ENCODE measurements at regions not wholly inside any gene's neighbourhood (a gene's known extent, or its start where the extent isn't known, plus 50 kb on each side); places are given as distances from the start of the nearest gene placed in this dataset.

- H3K36me3 Mint-ChIP-seq (ENCODE audit: low read depth): no peaks in the 10 kb centered on the region
- peaks cover 21% of the 10 kb centered on the region for H3K27me3 Mint-ChIP-seq
- peaks cover 15% of the 10 kb centered on the region for H3K9me3 Mint-ChIP-seq
- H3K4me3 Mint-ChIP-seq: no peak overlapping the region
- H3K4me1 Mint-ChIP-seq (ENCODE audit: low read depth): peaks cover 15% of the 10 kb centered on the region
- no peak overlapping the region for H3K27ac Mint-ChIP-seq
Observed at GRCh38 chr5:124524552-124525232, 221.7 kb downstream of the ZNF608 start.

- no peak overlapping the region for H3K4me3 Mint-ChIP-seq
- peaks cover 20% of the 10 kb centered on the region for H3K4me1 Mint-ChIP-seq (ENCODE audit: low read depth)
- H3K36me3 Mint-ChIP-seq (ENCODE audit: low read depth): no peaks in the 10 kb centered on the region
- H3K27ac Mint-ChIP-seq: no peak overlapping the region
- H3K27me3 Mint-ChIP-seq: peaks cover 21% of the 10 kb centered on the region
- H3K9me3 Mint-ChIP-seq: peaks cover 15% of the 10 kb centered on the region
Observed at GRCh38 chr5:124523897-124524296, 222.5 kb downstream of the ZNF608 start.

- Mint-ChIP-seq H3K27ac (no peak overlapping the region), H3K27me3 (peaks cover 19% of the 10 kb centered on the region), H3K36me3 (ENCODE audit: low read depth) (no peaks in the 10 kb centered on the region)
Observed at GRCh38 chr5:124522992-124523391, 223.4 kb downstream of the ZNF608 start.

GRCh38 chr5:124521461-124522230 is 224.8 kb downstream of the ZNF608 start:
- Mint-ChIP-seq H3K4me3 (no peak overlapping the region), H3K27me3 (peaks cover 14% of the 10 kb centered on the region), H3K4me1 (ENCODE audit: low read depth) (peaks cover 9% of the 10 kb centered on the region), H3K9me3 (peaks cover 6% of the 10 kb centered on the region), H3K27ac (no peak overlapping the region), H3K36me3 (ENCODE audit: low read depth) (no peaks in the 10 kb centered on the region)

More at GRCh38 chr5:124522992-124523391, 223.4 kb downstream of the ZNF608 start:
- Mint-ChIP-seq H3K4me1 (ENCODE audit: low read depth) (peaks cover 17% of the 10 kb centered on the region), H3K9me3 (peaks cover 11% of the 10 kb centered on the region), H3K4me3 (no peak overlapping the region)

GRCh38 chr5:124519396-124519795 is 227.0 kb downstream of the ZNF608 start:
- Mint-ChIP-seq H3K27me3 (peaks cover 9% of the 10 kb centered on the region), H3K4me1 (ENCODE audit: low read depth) (peaks cover 9% of the 10 kb centered on the region), H3K9me3 (no peaks in the 10 kb centered on the region), H3K27ac (no peak overlapping the region), H3K36me3 (ENCODE audit: low read depth) (no peaks in the 10 kb centered on the region), H3K4me3 (no peak overlapping the region)

- H3K9me3 Mint-ChIP-seq: no peaks in the 10 kb centered on the region
- peaks cover 9% of the 10 kb centered on the region for H3K4me1 Mint-ChIP-seq (ENCODE audit: low read depth)
- H3K27me3 Mint-ChIP-seq: peaks cover 7% of the 10 kb centered on the region
- H3K27ac Mint-ChIP-seq: no peak overlapping the region
- no peaks in the 10 kb centered on the region for H3K36me3 Mint-ChIP-seq (ENCODE audit: low read depth)
- H3K4me3 Mint-ChIP-seq: no peak overlapping the region
Observed at GRCh38 chr5:124516567-124516966, 229.9 kb downstream of the ZNF608 start.

GRCh38 chr5:124515497-124516245 is 230.8 kb downstream of the ZNF608 start:
- Mint-ChIP-seq H3K27ac (no peak overlapping the region), H3K4me3 (no peak overlapping the region), H3K9me3 (no peaks in the 10 kb centered on the region), H3K4me1 (ENCODE audit: low read depth) (peaks cover 9% of the 10 kb centered on the region), H3K36me3 (ENCODE audit: low read depth) (no peaks in the 10 kb centered on the region), H3K27me3 (peaks cover 12% of the 10 kb centered on the region)

GRCh38 chr5:124514956-124515355 is 231.5 kb downstream of the ZNF608 start:
- no peaks in the 10 kb centered on the region for H3K36me3 Mint-ChIP-seq (ENCODE audit: low read depth)
- H3K4me3 Mint-ChIP-seq: no peak overlapping the region
- H3K27ac Mint-ChIP-seq: no peak overlapping the region
- no peaks in the 10 kb centered on the region for H3K9me3 Mint-ChIP-seq
- peaks cover 12% of the 10 kb centered on the region for H3K27me3 Mint-ChIP-seq
- peaks cover 7% of the 10 kb centered on the region for H3K4me1 Mint-ChIP-seq (ENCODE audit: low read depth)

GRCh38 chr5:124512952-124513632 is 233.3 kb downstream of the ZNF608 start:
- no peaks in the 10 kb centered on the region for H3K36me3 Mint-ChIP-seq (ENCODE audit: low read depth)
- H3K4me3 Mint-ChIP-seq: no peak overlapping the region
- H3K4me1 Mint-ChIP-seq (ENCODE audit: low read depth): no peaks in the 10 kb centered on the region
- H3K27me3 Mint-ChIP-seq: peaks cover 9% of the 10 kb centered on the region
- H3K9me3 Mint-ChIP-seq: no peaks in the 10 kb centered on the region
- no peak overlapping the region for H3K27ac Mint-ChIP-seq

- Mint-ChIP-seq H3K4me3 (no peak overlapping the region), H3K36me3 (ENCODE audit: low read depth) (no peaks in the 10 kb centered on the region), H3K27me3 (peaks cover 9% of the 10 kb centered on the region), H3K9me3 (no peaks in the 10 kb centered on the region), H3K27ac (no peak overlapping the region), H3K4me1 (ENCODE audit: low read depth) (no peaks in the 10 kb centered on the region)
Observed at GRCh38 chr5:124512236-124512635, 234.2 kb downstream of the ZNF608 start.

GRCh38 chr5:124511791-124512190 is 234.6 kb downstream of the ZNF608 start:
- no peaks in the 10 kb centered on the region for H3K4me1 Mint-ChIP-seq (ENCODE audit: low read depth)
- peaks cover 9% of the 10 kb centered on the region for H3K27me3 Mint-ChIP-seq
- H3K4me3 Mint-ChIP-seq: no peak overlapping the region
- H3K27ac Mint-ChIP-seq: no peak overlapping the region
- no peaks in the 10 kb centered on the region for H3K9me3 Mint-ChIP-seq
- H3K36me3 Mint-ChIP-seq (ENCODE audit: low read depth): no peaks in the 10 kb centered on the region

- H3K9me3 Mint-ChIP-seq: no peaks in the 10 kb centered on the region
- H3K36me3 Mint-ChIP-seq (ENCODE audit: low read depth): no peaks in the 10 kb centered on the region
- H3K27ac Mint-ChIP-seq: no peak overlapping the region
- H3K27me3 Mint-ChIP-seq: peaks cover 5% of the 10 kb centered on the region
- no peaks in the 10 kb centered on the region for H3K4me1 Mint-ChIP-seq (ENCODE audit: low read depth)
- no peak overlapping the region for H3K4me3 Mint-ChIP-seq
Observed at GRCh38 chr5:124507688-124508087, 238.8 kb downstream of the ZNF608 start.

GRCh38 chr5:124504081-124504916 is 242.1 kb downstream of the ZNF608 start:
- no peaks in the 10 kb centered on the region for H3K36me3 Mint-ChIP-seq (ENCODE audit: low read depth)
- no peaks in the 10 kb centered on the region for H3K4me1 Mint-ChIP-seq (ENCODE audit: low read depth)
- no peak overlapping the region for H3K27ac Mint-ChIP-seq
- H3K27me3 Mint-ChIP-seq: no peaks in the 10 kb centered on the region
- no peak overlapping the region for H3K4me3 Mint-ChIP-seq
- H3K9me3 Mint-ChIP-seq: no peaks in the 10 kb centered on the region

- no peaks in the 10 kb centered on the region for H3K36me3 Mint-ChIP-seq (ENCODE audit: low read depth)
- H3K4me3 Mint-ChIP-seq: no peak overlapping the region
Observed at GRCh38 chr5:124502551-124502950, 243.9 kb downstream of the ZNF608 start.

More at GRCh38 chr5:124502551-124502950, 243.9 kb downstream of the ZNF608 start:
- Mint-ChIP-seq H3K27me3 (no peaks in the 10 kb centered on the region), H3K4me1 (ENCODE audit: low read depth) (no peaks in the 10 kb centered on the region), H3K27ac (no peak overlapping the region), H3K9me3 (no peaks in the 10 kb centered on the region)

Measured in stimulated activated naive CD8-positive, alpha-beta T cell treated with anti-CD3 and anti-CD28 coated beads, Interleukin-15, Interleukin-2, amounts not matched to agents 100 ng/mL and 50 ng/mL, for 24 hours (primary cell).